H9 (cell line): ENCODE measurements at regions not wholly inside any gene's neighbourhood (a gene's known extent, or its start where the extent isn't known, plus 50 kb on each side); places are given as distances from the start of the nearest gene placed in this dataset.

Experiments used
- DNase-seq: peaks from one replicate; pipeline ENCODE4 v3.0.0-alpha.2; 2017
- H2AFZ ChIP-seq: one replicate; pipeline ENCODE4 v1.6.1; 2013; ENCODE audit warnings: mild to moderate bottlenecking, low read length, control low read depth, moderate library complexity
- H2AK5ac ChIP-seq: 2 replicates; pipeline ENCODE4 v1.6.1; 2013; ENCODE audit warnings: low read length, control low read depth, mixed read lengths; ENCODE audit not compliant: insufficient read length
- H2BK120ac ChIP-seq: one replicate; pipeline ENCODE4 v1.6.1; 2013; ENCODE audit warnings: low read depth, mild to moderate bottlenecking, low read length, control low read depth, inconsistent platforms; ENCODE audit not compliant: poor library complexity, severe bottlenecking
- H2BK12ac ChIP-seq: 2 replicates; pipeline ENCODE4 v1.6.1; 2013; ENCODE audit warnings: low read length, control low read depth, mixed read lengths, low read depth; ENCODE audit not compliant: insufficient read length
- H2BK15ac ChIP-seq: 2 replicates; pipeline ENCODE4 v1.6.1; 2013; ENCODE audit warnings: low read depth, low read length, control low read depth
- H2BK20ac ChIP-seq: one replicate; pipeline ENCODE4 v1.6.1; 2013; ENCODE audit warnings: low read depth, mild to moderate bottlenecking, low read length, control low read depth, inconsistent platforms; ENCODE audit not compliant: poor library complexity, severe bottlenecking
- H2BK5ac ChIP-seq: 2 replicates; pipeline ENCODE4 v1.6.1; 2013; ENCODE audit warnings: low read length, control low read depth, mixed read lengths; ENCODE audit not compliant: insufficient read length
- H3K14ac ChIP-seq: 2 replicates; pipeline ENCODE4 v1.6.1; 2013; ENCODE audit warnings: low read length, control low read depth; ENCODE audit not compliant: insufficient read depth
- H3K18ac ChIP-seq: 2 replicates; pipeline ENCODE4 v1.6.1; 2013; ENCODE audit warnings: low read depth, mild to moderate bottlenecking, mixed read lengths, low read length, control low read depth; ENCODE audit not compliant: insufficient read length
- H3K23ac ChIP-seq: 2 replicates; pipeline ENCODE4 v1.6.1; 2013; ENCODE audit warnings: low read length, control low read depth, mixed read lengths, low read depth; ENCODE audit not compliant: insufficient read length
- H3K23me2 ChIP-seq: 2 replicates; pipeline ENCODE4 v1.6.1; 2013; ENCODE audit warnings: low read depth, mild to moderate bottlenecking, mixed read lengths, low read length, control low read depth; ENCODE audit not compliant: insufficient read length, poor library complexity, severe bottlenecking
- H3K27ac ChIP-seq: 2 replicates; pipeline ENCODE4 v1.5.1; 2013; ENCODE audit warnings: low read length, control low read depth, mixed read lengths, low read depth; ENCODE audit not compliant: insufficient read length
- H3K27me3 ChIP-seq: 2 replicates; pipeline ENCODE4 v1.6.1; 2013; ENCODE audit warnings: low read length, control low read depth, inconsistent platforms; ENCODE audit not compliant: insufficient read depth
- H3K4ac ChIP-seq: 2 replicates; pipeline ENCODE4 v1.6.1; 2013; ENCODE audit warnings: low read depth, mild to moderate bottlenecking, control low read depth, inconsistent platforms, low read length, moderate library complexity
- H3K4me1 ChIP-seq: 2 replicates; pipeline ENCODE4 v1.6.1; 2013; ENCODE audit warnings: low read length, control low read depth, inconsistent platforms; ENCODE audit not compliant: insufficient read depth
- H3K4me2 ChIP-seq: 2 replicates; pipeline ENCODE4 v1.6.1; 2013; ENCODE audit warnings: low read length, control low read depth, mixed read lengths; ENCODE audit not compliant: insufficient read length, insufficient read depth
- H3K56ac ChIP-seq: 2 replicates; pipeline ENCODE4 v1.6.1; 2013; ENCODE audit warnings: low read depth, mild to moderate bottlenecking, mixed read lengths, low read length, control low read depth; ENCODE audit not compliant: insufficient read length
- H3K79me1 ChIP-seq: 2 replicates; pipeline ENCODE4 v1.6.1; 2013; ENCODE audit warnings: low read depth, mild to moderate bottlenecking, moderate library complexity, low read length, control low read depth, inconsistent platforms; ENCODE audit not compliant: insufficient read depth, poor library complexity, severe bottlenecking
- H3K79me2 ChIP-seq: 2 replicates; pipeline ENCODE4 v1.6.1; 2013; ENCODE audit warnings: low read length, control low read depth, inconsistent platforms; ENCODE audit not compliant: insufficient read depth
- H3K9ac ChIP-seq: 2 replicates; pipeline ENCODE4 v1.6.1; 2013; ENCODE audit warnings: low read length, control low read depth, mixed read lengths; ENCODE audit not compliant: insufficient read length; ENCODE audit errors: extremely low read depth
- H3K9me3 ChIP-seq: one replicate; pipeline ENCODE4 v1.6.1; 2013; ENCODE audit warnings: low read depth, low read length, inconsistent platforms; ENCODE audit not compliant: control insufficient read depth
- H3T11ph ChIP-seq: one replicate; pipeline ENCODE4 v1.6.1; 2013; ENCODE audit warnings: mild to moderate bottlenecking, low read length, control low read depth, inconsistent platforms
- H4K20me1 ChIP-seq: one replicate; pipeline ENCODE4 v1.6.1; 2013; ENCODE audit not compliant: control insufficient read depth, insufficient read length, insufficient read depth
- H4K5ac ChIP-seq: 2 replicates; pipeline ENCODE4 v1.6.1; 2013; ENCODE audit warnings: low read depth, mild to moderate bottlenecking, mixed read lengths, low read length, control low read depth; ENCODE audit not compliant: insufficient read length
- H4K8ac ChIP-seq: replicated peaks from 2 replicates; pipeline ENCODE4 v1.6.1; 2013; ENCODE audit warnings: low read length, control low read depth, mixed read lengths, low read depth; ENCODE audit not compliant: insufficient read length
- H4K91ac ChIP-seq: 2 replicates; pipeline ENCODE4 v1.6.1; 2013; ENCODE audit warnings: low read depth, mild to moderate bottlenecking, moderate library complexity, mixed read lengths, low read length, control low read depth; ENCODE audit not compliant: insufficient read length
- H3K27ac Mint-ChIP-seq, 3 experiments: 2 replicates in 2 of 3; 3 replicates in 1 of 3; pipeline ENCODE4 v1.8.0; 2020 to 2021; ENCODE audit warnings: mixed read lengths in 3 of 3, mild to moderate bottlenecking in 1 of 3, moderate library complexity in 1 of 3
- H3K27me3 Mint-ChIP-seq: 2 replicates; pipeline ENCODE4 v1.8.0; 2021; ENCODE audit warnings: low read depth, mild to moderate bottlenecking, moderate library complexity, mixed read lengths
- H3K36me3 Mint-ChIP-seq, 3 experiments: 2 replicates in 2 of 3; 3 replicates in 1 of 3; pipeline ENCODE4 v1.8.0; 2020 to 2021; ENCODE audit warnings: low read depth in 3 of 3, mixed read lengths in 3 of 3; ENCODE audit not compliant: insufficient read depth in 1 of 3
- H3K4me1 Mint-ChIP-seq, 2 experiments: 2 replicates each; pipeline ENCODE4 v1.8.0; 2020; ENCODE audit warnings: mixed read lengths in 2 of 2
- H3K4me3 Mint-ChIP-seq, 2 experiments: 2 replicates in 1 of 2; 3 replicates in 1 of 2; pipeline ENCODE4 v1.8.0; 2020 to 2021; ENCODE audit warnings: mild to moderate bottlenecking in 2 of 2, mixed read lengths in 2 of 2, moderate library complexity in 1 of 2
- H3K9me3 Mint-ChIP-seq, 2 experiments: 2 replicates in 1 of 2; 3 replicates in 1 of 2; pipeline ENCODE4 v1.8.0; 2020; ENCODE audit warnings: mild to moderate bottlenecking in 2 of 2, mixed read lengths in 2 of 2, moderate library complexity in 1 of 2
- WGBS: extraction: QIAGEN DNeasy Blood & Tissue Kit; methylation state at CpG from one replicate; pipeline ENCODE4 v1.1.7; 2013; ENCODE audit warnings: missing lambda C conversion rate, low lambda C conversion rate, mixed read lengths; ENCODE audit not compliant: insufficient read length; ENCODE audit errors: extremely low coverage; 5-methylcytosine and 5-hydroxymethylcytosine counted together
- TF ChIP-seq, protein P1 (sequence below): fragments of 200-600 bp; sonication (generic); conservative IDR thresholded peaks from 3 replicates; pipeline ENCODE4 v1.8.0; 2021; ENCODE audit warnings: antibody characterized with exemption, mild to moderate bottlenecking

- H2AFZ ChIP-seq: no peak overlapping the region
- H3K18ac ChIP-seq: no peak overlapping the region
- peaks cover 0 to 5% of the 10 kb centered on the region in 2 experiments; a peak in 2 of 4 replicates for H3K4me1 Mint-ChIP-seq
- H3K23me2 ChIP-seq: no peaks in the 10 kb centered on the region
- no peaks in the 10 kb centered on the region for H3K4me1 ChIP-seq
- H3K9me3 Mint-ChIP-seq: peaks cover 0 to 4% of the 10 kb centered on the region in 2 experiments; a peak in 1 of 5 replicates
- H3K9ac ChIP-seq: no peak overlapping the region
- no peak overlapping the region for H3K4ac ChIP-seq
- H3K79me1 ChIP-seq: no peaks in the 10 kb centered on the region
- TF ChIP-seq, protein P1, sequence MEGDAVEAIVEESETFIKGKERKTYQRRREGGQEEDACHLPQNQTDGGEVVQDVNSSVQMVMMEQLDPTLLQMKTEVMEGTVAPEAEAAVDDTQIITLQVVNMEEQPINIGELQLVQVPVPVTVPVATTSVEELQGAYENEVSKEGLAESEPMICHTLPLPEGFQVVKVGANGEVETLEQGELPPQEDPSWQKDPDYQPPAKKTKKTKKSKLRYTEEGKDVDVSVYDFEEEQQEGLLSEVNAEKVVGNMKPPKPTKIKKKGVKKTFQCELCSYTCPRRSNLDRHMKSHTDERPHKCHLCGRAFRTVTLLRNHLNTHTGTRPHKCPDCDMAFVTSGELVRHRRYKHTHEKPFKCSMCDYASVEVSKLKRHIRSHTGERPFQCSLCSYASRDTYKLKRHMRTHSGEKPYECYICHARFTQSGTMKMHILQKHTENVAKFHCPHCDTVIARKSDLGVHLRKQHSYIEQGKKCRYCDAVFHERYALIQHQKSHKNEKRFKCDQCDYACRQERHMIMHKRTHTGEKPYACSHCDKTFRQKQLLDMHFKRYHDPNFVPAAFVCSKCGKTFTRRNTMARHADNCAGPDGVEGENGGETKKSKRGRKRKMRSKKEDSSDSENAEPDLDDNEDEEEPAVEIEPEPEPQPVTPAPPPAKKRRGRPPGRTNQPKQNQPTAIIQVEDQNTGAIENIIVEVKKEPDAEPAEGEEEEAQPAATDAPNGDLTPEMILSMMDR: no peak
- H3K79me2 ChIP-seq: no peaks in the 10 kb centered on the region
- H3K27me3 ChIP-seq: no peaks in the 10 kb centered on the region
- 0 out of 2 replicates have a peak, but pooled peaks cover 1% of the 10 kb centered on the region for H3K27me3 Mint-ChIP-seq
- no peak overlapping the region for H3T11ph ChIP-seq
- H3K4me3 Mint-ChIP-seq: no peak overlapping the region
- no peak overlapping the region for H2AK5ac ChIP-seq
- no peak overlapping the region for H2BK12ac ChIP-seq
- no peak overlapping the region for H2BK15ac ChIP-seq
- no peak overlapping the region for H3K27ac Mint-ChIP-seq
- H3K36me3 Mint-ChIP-seq: peaks cover 0 to 5% (median 0%) of the 10 kb centered on the region in 3 experiments; a peak in 2 of 7 replicates
- no peak overlapping the region for H4K91ac ChIP-seq
- DNase-seq: no peak
- no peak overlapping the region for H3K27ac ChIP-seq
- H2BK5ac ChIP-seq: no peak overlapping the region
- H2BK20ac ChIP-seq: no peak overlapping the region
- no CpG with 5 or more reads among the region's 2 CpGs for WGBS
- no peak overlapping the region for H3K23ac ChIP-seq
- no peak overlapping the region for H2BK120ac ChIP-seq
- no peak overlapping the region for H4K5ac ChIP-seq
- no peak overlapping the region for H3K56ac ChIP-seq
- no peak overlapping the region for H3K14ac ChIP-seq
- no peak overlapping the region for H3K4me2 ChIP-seq
- no peak overlapping the region for H4K8ac ChIP-seq
- H3K9me3 ChIP-seq: no peaks in the 10 kb centered on the region
- H4K20me1 ChIP-seq: no peaks in the 10 kb centered on the region
Measured at GRCh38 chr13:90826688-90827087, 520.8 kb upstream of the MIR17HG start.
